Gastrocnemius medialis (tissue), 4 donors: ENCODE measurements at regions not wholly inside any gene's neighbourhood (a gene's known extent, or its start where the extent isn't known, plus 50 kb on each side); places are given as distances from the start of the nearest gene placed in this dataset.

Experiments used
- POLR2A ChIP-seq, 2 donors: fragments of 450-650 bp; IDR thresholded peaks; one replicate each; pipeline ENCODE4 v1.6.1; 2017; ENCODE audit warnings: antibody characterized with exemption in 2 of 2, mild to moderate bottlenecking in 2 of 2, moderate library complexity in 2 of 2
- TF ChIP-seq, protein P1 (sequence below), 5 experiments: fragments of 450-650 bp in 3 of 5; fragments of 200-600 bp in 2 of 5; sonication (generic) in 2 of 5; IDR thresholded peaks in 4 of 5; conservative IDR thresholded peaks in 1 of 5; 1 replicate in 4 of 5; 2 replicates in 1 of 5; pipeline ENCODE4 v1.5.1; 2016 to 2019; ENCODE audit warnings: antibody characterized with exemption in 5 of 5, mild to moderate bottlenecking in 3 of 5, moderate library complexity in 3 of 5

- TF ChIP-seq, protein P1, sequence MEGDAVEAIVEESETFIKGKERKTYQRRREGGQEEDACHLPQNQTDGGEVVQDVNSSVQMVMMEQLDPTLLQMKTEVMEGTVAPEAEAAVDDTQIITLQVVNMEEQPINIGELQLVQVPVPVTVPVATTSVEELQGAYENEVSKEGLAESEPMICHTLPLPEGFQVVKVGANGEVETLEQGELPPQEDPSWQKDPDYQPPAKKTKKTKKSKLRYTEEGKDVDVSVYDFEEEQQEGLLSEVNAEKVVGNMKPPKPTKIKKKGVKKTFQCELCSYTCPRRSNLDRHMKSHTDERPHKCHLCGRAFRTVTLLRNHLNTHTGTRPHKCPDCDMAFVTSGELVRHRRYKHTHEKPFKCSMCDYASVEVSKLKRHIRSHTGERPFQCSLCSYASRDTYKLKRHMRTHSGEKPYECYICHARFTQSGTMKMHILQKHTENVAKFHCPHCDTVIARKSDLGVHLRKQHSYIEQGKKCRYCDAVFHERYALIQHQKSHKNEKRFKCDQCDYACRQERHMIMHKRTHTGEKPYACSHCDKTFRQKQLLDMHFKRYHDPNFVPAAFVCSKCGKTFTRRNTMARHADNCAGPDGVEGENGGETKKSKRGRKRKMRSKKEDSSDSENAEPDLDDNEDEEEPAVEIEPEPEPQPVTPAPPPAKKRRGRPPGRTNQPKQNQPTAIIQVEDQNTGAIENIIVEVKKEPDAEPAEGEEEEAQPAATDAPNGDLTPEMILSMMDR (IDR thresholded peaks at IDR 0.05 in 4 of 5, conservative IDR thresholded peaks at IDR 0.05 in 1 of 5), result no peak
- TF ChIP-seq POLR2A (IDR thresholded peaks at IDR 0.05), result no peak
Observed at GRCh38 chr6:40276141-40276540, 311.0 kb downstream of the LRFN2 start.
